Kidney (tissue), 13 donors: ENCODE measurements at regions not wholly inside any gene's neighbourhood (a gene's known extent, or its start where the extent isn't known, plus 50 kb on each side); places are given as distances from the start of the nearest gene placed in this dataset.

Experiments
- DNase-seq, 5 donors: peaks; one replicate each; pipeline ENCODE4 v3.0.0-alpha.2; 2013 to 2020
- FAIRE-seq: peaks from 2 replicates; lab custom pipeline; 2012; peaks lifted over from hg19 to GRCh38; lab: Jason Lieb, UNC
- H3K27ac ChIP-seq, 2 donors: one replicate each; pipeline ENCODE4 v1.7.0; 2013; ENCODE audit warnings: low read depth in 2 of 2, low read length in 2 of 2, inconsistent platforms in 1 of 2
- H3K27me3 ChIP-seq: one replicate; pipeline ENCODE4 v1.7.1; 2013; ENCODE audit warnings: low read length, inconsistent platforms; ENCODE audit not compliant: control insufficient read depth, insufficient read depth
- H3K36me3 ChIP-seq, 3 donors: one replicate each; pipeline versions ENCODE4 v1.7.0 to v1.7.1; 2013; ENCODE audit warnings: low read length in 3 of 3, control low read depth in 1 of 3, inconsistent platforms in 1 of 3; ENCODE audit not compliant: insufficient read depth in 3 of 3, control insufficient read depth in 2 of 3
- H3K4me1 ChIP-seq, 3 donors: one replicate each; pipeline versions ENCODE4 v1.7.0 to v1.7.1; 2013; ENCODE audit warnings: low read length in 3 of 3, inconsistent platforms in 1 of 3, low read depth in 1 of 3; ENCODE audit not compliant: control insufficient read depth in 2 of 3, insufficient read depth in 2 of 3
- H3K4me3 ChIP-seq, 3 donors: one replicate each; pipeline versions ENCODE4 v1.7.0 to v1.8.1; 2013; ENCODE audit warnings: low read length in 3 of 3, control low read depth in 1 of 3, inconsistent platforms in 1 of 3
- H3K9ac ChIP-seq, 3 donors: one replicate each; pipeline versions ENCODE4 v1.7.0 to v1.7.1; 2013; ENCODE audit warnings: low read length in 3 of 3, control low read depth in 1 of 3, inconsistent platforms in 1 of 3
- H3K9me3 ChIP-seq, 3 donors: one replicate each; pipeline versions ENCODE4 v1.7.0 to v1.7.1; 2013; ENCODE audit warnings: low read length in 3 of 3, control low read depth in 1 of 3, inconsistent platforms in 1 of 3; ENCODE audit not compliant: control insufficient read depth in 2 of 3, insufficient read depth in 1 of 3
- CTCF ChIP-seq: IDR thresholded peaks from 3 replicates; pipeline ENCODE4 v1.5.1; 2012; ENCODE audit warnings: mild to moderate bottlenecking, moderate library complexity, borderline replicate concordance; ENCODE audit not compliant: insufficient read depth; ENCODE audit errors: extremely low read depth
- intact Hi-C: fragments of 100-400 bp; cut with DNase I; formaldehyde crosslinking; loops from one replicate; pipeline ENCODE4 v1.11.1; 2022
- donor health status: control.
- donor health status: control.
- donor health status: control.
- donor health status: control.
- donor health status: control.
- donor health status: DM: yes; HTN: yes; CAD: no.
- donor health status: Normal renal cell carcinoma (clear cell type).

GRCh38 chr16:47925811-47926460, 229.9 kb downstream of the ABCC12 start:
- Histone ChIP-seq H3K4me3 (no peak overlapping the region), H3K27me3 (no peaks in the 10 kb centered on the region), H3K27ac (no peak overlapping the region), H3K4me1 (no peaks in the 10 kb centered on the region), H3K36me3 (no peaks in the 10 kb centered on the region), H3K9ac (no peak overlapping the region), H3K9me3 (no peaks in the 10 kb centered on the region)
- intact Hi-C loops: no loop called here
- no peak for DNase-seq
- no peak for FAIRE-seq
- no peak for TF ChIP-seq CTCF

GRCh38 chr16:47924950-47925349, 230.8 kb downstream of the ABCC12 start:
- no peak for FAIRE-seq
- intact Hi-C loops: no loop called here

GRCh38 chr16:47921535-47921934, 234.3 kb downstream of the ABCC12 start:
- H3K9ac ChIP-seq: no peak overlapping the region
- no peak overlapping the region for H3K27ac ChIP-seq
- no peaks in the 10 kb centered on the region for H3K9me3 ChIP-seq
- H3K4me3 ChIP-seq: no peak overlapping the region
- no peaks in the 10 kb centered on the region for H3K36me3 ChIP-seq
- no peaks in the 10 kb centered on the region for H3K27me3 ChIP-seq
- FAIRE-seq (no peak), DNase-seq (no peak)
- H3K4me1 ChIP-seq: no peaks in the 10 kb centered on the region
- intact Hi-C loops: no loop called here
- no peak for TF ChIP-seq CTCF

More at GRCh38 chr16:47924950-47925349, 230.8 kb downstream of the ABCC12 start:
- no peaks in the 10 kb centered on the region for H3K36me3 ChIP-seq
- H3K27ac ChIP-seq: no peak overlapping the region
- H3K4me1 ChIP-seq: no peaks in the 10 kb centered on the region
- H3K9ac ChIP-seq: no peak overlapping the region
- DNase-seq: no peak
- H3K27me3 ChIP-seq: no peaks in the 10 kb centered on the region
- H3K4me3 ChIP-seq: no peak overlapping the region
- no peaks in the 10 kb centered on the region for H3K9me3 ChIP-seq
- TF ChIP-seq CTCF: no peak

- DNase-seq (no peak), FAIRE-seq (no peak)
- no peaks in the 10 kb centered on the region for H3K36me3 ChIP-seq
- no peak overlapping the region for H3K9ac ChIP-seq
- no peaks in the 10 kb centered on the region for H3K4me1 ChIP-seq
- H3K9me3 ChIP-seq: no peaks in the 10 kb centered on the region
- no peak overlapping the region for H3K27ac ChIP-seq
- intact Hi-C loops: no loop called here
- no peak for TF ChIP-seq CTCF
- H3K4me3 ChIP-seq: no peak overlapping the region
- H3K27me3 ChIP-seq: no peaks in the 10 kb centered on the region
These were observed 235.1 kb downstream of the ABCC12 start for GRCh38 chr16:47920709-47921108.
